SU-DHL-6 (cell line): ENCODE measurements at regions not wholly inside any gene's neighbourhood (a gene's known extent, or its start where the extent isn't known, plus 50 kb on each side); places are given as distances from the start of the nearest gene placed in this dataset.

Experiments
- H2AFZ ChIP-seq: fragments of 200-600 bp; sonication (generic); 2 replicates; pipeline ENCODE4 v1.6.1; 2014; ENCODE audit warnings: low read depth, mild to moderate bottlenecking, moderate library complexity, mixed read lengths, antibody characterized with exemption, low read length; ENCODE audit not compliant: severe bottlenecking
- H3F3A ChIP-seq: fragments of 200-600 bp; shearing (Covaris generic); 2 replicates; pipeline ENCODE4 v1.6.0; 2016; ENCODE audit warnings: antibody characterized with exemption, mild to moderate bottlenecking; ENCODE audit not compliant: insufficient read depth
- H3K27ac ChIP-seq: fragments of 200-600 bp; sonication (generic); 2 replicates; pipeline ENCODE4 v1.5.1; 2016; ENCODE audit warnings: low read depth, mild to moderate bottlenecking, low read length, moderate library complexity, mixed read lengths
- H3K27me3 ChIP-seq: fragments of 200-600 bp; sonication (generic), shearing (Covaris generic); 2 replicates; pipeline ENCODE4 v1.6.0; 2014; ENCODE audit warnings: mild to moderate bottlenecking, low read length
- H3K36me3 ChIP-seq: fragments of 200-600 bp; sonication (generic); 2 replicates; pipeline ENCODE4 v1.6.1; 2014; ENCODE audit warnings: mild to moderate bottlenecking, low read length, mixed read lengths
- H3K4me2 ChIP-seq: fragments of 300-600, 200-600 bp; shearing (Covaris generic), sonication (generic); 2 replicates; pipeline ENCODE4 v1.6.0; 2014; ENCODE audit warnings: low read length, low read depth, mild to moderate bottlenecking; ENCODE audit not compliant: poor library complexity, severe bottlenecking
- H3K4me3 ChIP-seq: fragments of 200-600 bp; sonication (generic); 2 replicates; pipeline ENCODE4 v1.5.1; 2014; ENCODE audit warnings: antibody characterized with exemption, low read length, mild to moderate bottlenecking, mixed read lengths; ENCODE audit not compliant: insufficient read depth, poor library complexity, severe bottlenecking
- H3K79me2 ChIP-seq: fragments of 200-600 bp; sonication (generic); 2 replicates; pipeline ENCODE4 v1.6.1; 2014; ENCODE audit warnings: mild to moderate bottlenecking, low read length, moderate library complexity; ENCODE audit not compliant: insufficient read depth
- H3K9ac ChIP-seq: fragments of 200-600 bp; sonication (generic); 2 replicates; pipeline ENCODE4 v1.7.0; 2014; ENCODE audit warnings: mild to moderate bottlenecking, low read length
- H3K9me2 ChIP-seq: fragments of 200-600 bp; sonication (generic); replicated peaks from 2 replicates; pipeline ENCODE4 v1.6.1; 2014; ENCODE audit warnings: low read length; ENCODE audit not compliant: insufficient read depth
- H3K9me3 ChIP-seq: fragments of 200-600 bp; sonication (generic); 2 replicates; pipeline ENCODE4 v1.6.1; 2014; ENCODE audit warnings: low read length, mixed read lengths; ENCODE audit not compliant: insufficient read depth
- H4K20me1 ChIP-seq: fragments of 200-600 bp; sonication (generic); 2 replicates; pipeline ENCODE4 v1.6.1; 2014; ENCODE audit warnings: low read depth, mild to moderate bottlenecking, antibody characterized with exemption, low read length, moderate library complexity, mixed read lengths
- EZH2phosphoT487 ChIP-seq: fragments of 200-600 bp; sonication (generic), shearing (Covaris generic); conservative IDR thresholded peaks from 2 replicates; pipeline ENCODE4 v1.6.1; 2018; ENCODE audit warnings: mild to moderate bottlenecking, antibody characterized with exemption, low read length, moderate library complexity, mixed read lengths
- TF ChIP-seq, protein P1 (sequence below): fragments of 200-600 bp; sonication (generic); IDR thresholded peaks from one replicate; pipeline ENCODE4 v1.5.1; 2017; ENCODE audit warnings: antibody characterized with exemption, mild to moderate bottlenecking, low read length, moderate library complexity; ENCODE audit not compliant: insufficient read depth, poor library complexity, severe bottlenecking

DNA sequence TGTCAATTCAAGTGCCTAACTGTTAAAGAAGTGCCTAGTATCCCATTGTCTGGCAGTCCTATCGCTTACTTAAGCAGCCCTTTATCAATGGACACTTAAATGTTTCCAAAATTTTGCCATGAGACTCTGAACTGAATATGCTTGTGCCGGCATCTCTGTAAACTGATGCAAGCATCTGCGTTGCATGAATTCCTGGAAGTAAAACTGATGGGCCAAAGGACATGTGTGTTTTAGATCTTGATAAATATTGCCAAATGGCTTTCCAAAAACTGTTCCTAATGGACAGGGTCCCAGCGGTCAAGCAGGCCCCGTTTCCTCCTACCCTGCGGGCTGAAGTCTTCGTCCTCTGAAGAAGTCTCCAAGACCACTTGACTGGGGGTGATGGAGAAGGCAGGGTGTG, 121.3 kb upstream of the ZNF516 start:
- H3K4me2 ChIP-seq, result no peak overlapping the region
- H3F3A ChIP-seq, result no peaks in the 10 kb centered on the region
- H4K20me1 ChIP-seq, result no peaks in the 10 kb centered on the region
- no peak overlapping the region for H3K9ac ChIP-seq
- TF ChIP-seq, protein P1, sequence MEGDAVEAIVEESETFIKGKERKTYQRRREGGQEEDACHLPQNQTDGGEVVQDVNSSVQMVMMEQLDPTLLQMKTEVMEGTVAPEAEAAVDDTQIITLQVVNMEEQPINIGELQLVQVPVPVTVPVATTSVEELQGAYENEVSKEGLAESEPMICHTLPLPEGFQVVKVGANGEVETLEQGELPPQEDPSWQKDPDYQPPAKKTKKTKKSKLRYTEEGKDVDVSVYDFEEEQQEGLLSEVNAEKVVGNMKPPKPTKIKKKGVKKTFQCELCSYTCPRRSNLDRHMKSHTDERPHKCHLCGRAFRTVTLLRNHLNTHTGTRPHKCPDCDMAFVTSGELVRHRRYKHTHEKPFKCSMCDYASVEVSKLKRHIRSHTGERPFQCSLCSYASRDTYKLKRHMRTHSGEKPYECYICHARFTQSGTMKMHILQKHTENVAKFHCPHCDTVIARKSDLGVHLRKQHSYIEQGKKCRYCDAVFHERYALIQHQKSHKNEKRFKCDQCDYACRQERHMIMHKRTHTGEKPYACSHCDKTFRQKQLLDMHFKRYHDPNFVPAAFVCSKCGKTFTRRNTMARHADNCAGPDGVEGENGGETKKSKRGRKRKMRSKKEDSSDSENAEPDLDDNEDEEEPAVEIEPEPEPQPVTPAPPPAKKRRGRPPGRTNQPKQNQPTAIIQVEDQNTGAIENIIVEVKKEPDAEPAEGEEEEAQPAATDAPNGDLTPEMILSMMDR, result no peak
- no peak for TF ChIP-seq EZH2phosphoT487
- no peak overlapping the region for H3K27ac ChIP-seq
- H3K9me3 ChIP-seq, result no peaks in the 10 kb centered on the region
- no peaks in the 10 kb centered on the region for H3K79me2 ChIP-seq
- H3K27me3 ChIP-seq, result no peaks in the 10 kb centered on the region
- H3K4me3 ChIP-seq, result no peak overlapping the region
- no peaks in the 10 kb centered on the region for H3K36me3 ChIP-seq
- no peaks in the 10 kb centered on the region for H3K9me2 ChIP-seq
- no peak overlapping the region for H2AFZ ChIP-seq

DNA sequence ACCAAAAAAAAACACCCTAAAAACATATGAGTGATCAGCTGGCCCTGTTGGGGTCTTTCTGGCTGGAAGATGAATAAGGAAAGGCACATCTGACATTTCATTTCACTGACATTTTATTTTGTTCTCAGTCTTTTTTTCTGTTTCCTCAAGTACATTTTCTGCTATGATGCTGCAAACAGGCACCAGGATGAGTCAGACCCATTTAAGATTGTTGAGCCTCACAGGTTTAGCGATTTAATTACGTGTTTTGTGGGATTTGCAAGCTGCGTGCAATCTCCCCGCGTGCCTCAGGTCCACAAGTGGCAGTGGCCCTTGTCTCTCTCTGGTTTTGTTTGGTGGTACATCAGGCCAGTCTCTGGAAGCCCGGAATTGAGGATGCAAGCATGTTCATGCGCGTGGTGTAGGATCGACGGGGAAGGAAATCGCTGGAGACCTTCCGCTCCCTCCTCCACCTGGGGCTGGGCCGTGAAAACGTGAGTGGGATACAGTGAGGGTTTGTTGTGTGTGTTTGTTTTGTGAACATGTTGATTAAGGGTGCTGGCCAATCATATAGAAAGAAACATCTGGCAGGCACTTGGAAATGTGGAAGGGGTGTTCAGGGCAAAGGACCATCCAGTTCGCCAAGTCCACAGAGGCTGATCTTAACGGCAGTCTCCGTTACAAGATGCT, 120.2 kb upstream of the ZNF516 start:
- no peaks in the 10 kb centered on the region for H3K79me2 ChIP-seq
- H3K36me3 ChIP-seq, result no peaks in the 10 kb centered on the region
- H2AFZ ChIP-seq, result no peak overlapping the region
- H4K20me1 ChIP-seq, result no peaks in the 10 kb centered on the region
- H3F3A ChIP-seq, result no peaks in the 10 kb centered on the region
- H3K27ac ChIP-seq, result no peak overlapping the region
- H3K9ac ChIP-seq, result no peak overlapping the region
- no peak overlapping the region for H3K4me2 ChIP-seq
- H3K4me3 ChIP-seq, result no peak overlapping the region
- H3K27me3 ChIP-seq, result no peaks in the 10 kb centered on the region
- TF ChIP-seq EZH2phosphoT487, result no peak
- TF ChIP-seq, protein P1, result no peak
- no peaks in the 10 kb centered on the region for H3K9me3 ChIP-seq
- no peaks in the 10 kb centered on the region for H3K9me2 ChIP-seq

DNA sequence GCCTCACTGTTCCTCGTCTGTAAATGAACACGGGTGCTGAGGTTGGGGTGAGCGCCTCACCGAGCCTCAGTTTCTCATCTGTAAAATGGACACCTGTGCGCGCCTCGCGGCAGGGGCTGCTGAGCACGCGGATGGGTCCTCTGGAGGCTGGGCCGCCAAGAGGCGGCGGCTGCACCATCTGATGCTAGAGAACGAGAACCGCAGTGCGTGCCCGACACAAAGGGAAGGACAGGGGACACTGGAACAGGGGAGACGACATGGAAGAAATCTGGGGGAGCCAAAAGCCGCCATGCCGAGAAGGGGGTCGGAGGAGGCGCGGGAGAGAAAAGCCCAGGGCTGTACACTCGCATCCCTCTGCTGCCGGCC, 118.7 kb upstream of the ZNF516 start:
- no peak overlapping the region for H2AFZ ChIP-seq
- no peak overlapping the region for H3K9ac ChIP-seq
- H3K9me3 ChIP-seq, result no peaks in the 10 kb centered on the region
- H3F3A ChIP-seq, result no peaks in the 10 kb centered on the region
- no peaks in the 10 kb centered on the region for H3K79me2 ChIP-seq
- no peaks in the 10 kb centered on the region for H3K36me3 ChIP-seq
- H3K4me3 ChIP-seq, result no peak overlapping the region
- no peaks in the 10 kb centered on the region for H3K27me3 ChIP-seq
- H4K20me1 ChIP-seq, result no peaks in the 10 kb centered on the region
- H3K4me2 ChIP-seq, result no peak overlapping the region
- H3K9me2 ChIP-seq, result no peaks in the 10 kb centered on the region
- no peak overlapping the region for H3K27ac ChIP-seq
- TF ChIP-seq, protein P1, result no peak
- no peak for TF ChIP-seq EZH2phosphoT487
